DND-41 (cell line): ENCODE measurements at regions not wholly inside any gene's neighbourhood (a gene's known extent, or its start where the extent isn't known, plus 50 kb on each side); places are given as distances from the start of the nearest gene placed in this dataset.
"Not testable (repeated sequence)": the region's sequence is repeated elsewhere in the genome, so short reads cannot be mapped to it uniquely, and the experiment has no call there.

Experiments
- CTCF ChIP-seq: IDR thresholded peaks from 2 replicates; pipeline ENCODE4 v1.5.1; 2012; ENCODE audit warnings: borderline replicate concordance, low read length, moderate library complexity, mild to moderate bottlenecking; ENCODE audit not compliant: poor library complexity, severe bottlenecking; ENCODE audit errors: extremely low read depth
- EZH2 ChIP-seq: IDR thresholded peaks from 3 replicates; pipeline ENCODE4 v1.6.1; 2012; ENCODE audit warnings: borderline replicate concordance, low read depth, mild to moderate bottlenecking, moderate library complexity, low read length, inconsistent platforms; ENCODE audit not compliant: severe bottlenecking

- TF ChIP-seq CTCF, EZH2: not testable (repeated sequence)
Measured at GRCh38 chr2:87409601-87410000, 338.3 kb upstream of the PLGLB2 start.
